ENCODE measurements at regions not wholly inside any gene's neighbourhood (a gene's known extent, or its start where the extent isn't known, plus 50 kb on each side); places are given as distances from the start of the nearest gene placed in this dataset.

- no peak for DNase-seq
Observed at GRCh38 chr6:142500250-142500786, 198.5 kb downstream of the ADGRG6 start.

GRCh38 chr6:142501795-142502194, 200.0 kb downstream of the ADGRG6 start:
- no peak for DNase-seq

- DNase-seq: no peak
Observed at GRCh38 chr6:142507065-142507464, 205.3 kb downstream of the ADGRG6 start.

- no peak for DNase-seq
Observed at GRCh38 chr6:142510211-142510610, 208.4 kb downstream of the ADGRG6 start.

- no peak for DNase-seq
Observed at GRCh38 chr6:142518126-142518525, 216.3 kb downstream of the ADGRG6 start.

GRCh38 chr6:142518761-142519160, 217.0 kb downstream of the ADGRG6 start:
- DNase-seq: no peak

- no peak for DNase-seq
Observed at GRCh38 chr6:142521791-142522190, 220.0 kb downstream of the ADGRG6 start.

GRCh38 chr6:142523515-142524375, 221.9 kb downstream of the ADGRG6 start:
- no peak for DNase-seq

- no peak for DNase-seq
Observed at GRCh38 chr6:142530566-142530965, 228.8 kb downstream of the ADGRG6 start.

- no peak for DNase-seq
Observed at GRCh38 chr6:142531727-142532126, 229.9 kb downstream of the ADGRG6 start.

GRCh38 chr6:142534076-142534475, 232.3 kb downstream of the ADGRG6 start:
- DNase-seq: no peak

GRCh38 chr6:142534484-142534883, 232.7 kb downstream of the ADGRG6 start:
- DNase-seq: no peak

GRCh38 chr6:142537612-142538478, 236.0 kb downstream of the ADGRG6 start:
- no peak for DNase-seq

GRCh38 chr6:142542704-142543233, 241.0 kb downstream of the ADGRG6 start:
- no peak for DNase-seq

GRCh38 chr6:142543606-142544005, 241.8 kb downstream of the ADGRG6 start:
- no peak for DNase-seq

- DNase-seq: no peak
Observed at GRCh38 chr6:142544199-142544838, 242.5 kb downstream of the ADGRG6 start.

- no peak for DNase-seq
Observed at GRCh38 chr6:142545147-142545546, 243.3 kb downstream of the ADGRG6 start.

- no peak for DNase-seq
Observed at GRCh38 chr6:142548566-142548965, 246.8 kb downstream of the ADGRG6 start.

- DNase-seq: no peak
Observed at GRCh38 chr6:142550310-142551063, 248.7 kb downstream of the ADGRG6 start.

GRCh38 chr6:142551274-142551811, 249.5 kb downstream of the ADGRG6 start:
- no peak for DNase-seq

- DNase-seq: no peak
Observed at GRCh38 chr6:142558786-142559185, 257.0 kb downstream of the ADGRG6 start.
